ENCODE measurements at regions not wholly inside any gene's neighbourhood (a gene's known extent, or its start where the extent isn't known, plus 50 kb on each side); places are given as distances from the start of the nearest gene placed in this dataset.

- TF ChIP-seq CTCF (conservative IDR thresholded peaks at IDR 0.05; ENCODE audit: low read length), result no peak
- no peak for TF ChIP-seq EZH2phosphoT487 (IDR thresholded peaks at IDR 0.05; ENCODE audit: borderline replicate concordance)
These were observed 279.8 kb downstream of the C1D start for GRCh38 chr2:67783026-67783425.
